M059J (cell line): ENCODE measurements at regions not wholly inside any gene's neighbourhood (a gene's known extent, or its start where the extent isn't known, plus 50 kb on each side); places are given as distances from the start of the nearest gene placed in this dataset.
"Not testable (repeated sequence)": the region's sequence is repeated elsewhere in the genome, so short reads cannot be mapped to it uniquely, and the experiment has no call there.

Experiments
- DNase-seq: peaks from one replicate; pipeline ENCODE4 v3.0.0-alpha.2; 2012; ENCODE audit warnings: low read depth

GRCh38 chr5:123294544-123294943 is 128.7 kb downstream of the CEP120 start:
- no peak for DNase-seq

- no peak for DNase-seq
These were observed 134.0 kb downstream of the CEP120 start for GRCh38 chr5:123289210-123289609.

- DNase-seq = no peak
These were observed 135.3 kb downstream of the CEP120 start for GRCh38 chr5:123287881-123288280.

DNA sequence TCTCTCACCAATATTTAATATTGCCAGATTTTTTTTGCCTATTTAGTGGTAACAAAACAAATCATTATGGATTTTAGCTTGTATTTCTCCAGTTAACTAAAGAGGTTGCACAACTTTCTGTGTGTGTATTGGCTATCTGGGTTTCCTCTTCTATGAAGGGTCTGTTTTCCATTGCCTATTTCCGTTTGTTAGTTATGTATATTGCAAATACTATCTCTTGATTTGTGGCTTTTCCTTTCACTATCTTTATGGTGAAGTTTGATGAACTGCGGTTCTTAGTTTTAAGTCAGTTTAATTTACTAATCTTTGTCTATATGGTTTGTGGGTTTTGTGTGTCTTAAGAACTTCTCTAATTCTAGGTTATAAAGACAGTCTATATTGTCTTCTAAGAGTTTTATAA is 136.3 kb downstream of the CEP120 start:
- no peak for DNase-seq

DNA sequence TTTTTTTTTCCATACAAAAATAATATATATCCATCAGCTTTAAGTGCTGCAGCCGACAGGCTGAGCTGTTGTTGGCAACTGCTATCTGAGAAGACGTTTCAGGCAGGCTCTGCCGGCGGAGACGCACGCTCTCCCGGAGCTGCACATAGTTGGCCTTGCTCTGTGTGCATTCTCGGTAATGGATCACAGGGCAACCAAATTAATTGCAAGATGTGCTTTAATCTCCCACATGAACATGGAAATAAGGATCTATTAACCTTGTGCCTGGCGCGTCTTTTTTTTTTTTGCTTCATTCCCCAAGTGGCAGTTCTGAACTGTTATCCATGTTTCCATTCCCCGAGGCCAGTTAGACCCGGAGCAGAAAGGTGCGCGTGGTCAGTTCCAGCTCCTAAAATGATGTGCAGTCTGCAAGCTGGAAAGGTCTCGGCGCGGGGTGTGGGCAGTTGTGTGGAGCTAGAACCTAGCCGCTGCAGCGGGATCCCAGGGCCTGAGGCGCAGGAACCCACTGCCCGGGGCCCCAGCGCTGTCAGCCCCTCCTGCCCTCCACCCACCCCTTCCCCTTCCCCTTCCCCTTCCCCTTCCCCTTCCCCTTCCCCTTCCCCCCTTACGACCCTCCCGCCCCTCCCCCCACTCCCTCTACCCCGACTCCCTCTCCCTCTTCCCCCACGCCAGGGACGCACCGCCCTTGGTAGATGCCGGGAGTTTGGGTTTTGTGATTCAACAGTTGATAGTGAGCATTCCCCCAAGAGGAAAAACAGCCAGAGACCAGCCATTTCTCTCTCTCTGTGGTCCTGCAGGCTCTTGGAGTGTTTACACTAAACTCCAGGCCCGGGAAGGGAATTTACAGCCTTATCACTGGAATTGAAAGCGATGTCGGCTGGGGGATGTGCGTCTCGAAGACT is 137.8 kb downstream of the CEP120 start:
- peak; percentile 15 for DNase-seq

DNA sequence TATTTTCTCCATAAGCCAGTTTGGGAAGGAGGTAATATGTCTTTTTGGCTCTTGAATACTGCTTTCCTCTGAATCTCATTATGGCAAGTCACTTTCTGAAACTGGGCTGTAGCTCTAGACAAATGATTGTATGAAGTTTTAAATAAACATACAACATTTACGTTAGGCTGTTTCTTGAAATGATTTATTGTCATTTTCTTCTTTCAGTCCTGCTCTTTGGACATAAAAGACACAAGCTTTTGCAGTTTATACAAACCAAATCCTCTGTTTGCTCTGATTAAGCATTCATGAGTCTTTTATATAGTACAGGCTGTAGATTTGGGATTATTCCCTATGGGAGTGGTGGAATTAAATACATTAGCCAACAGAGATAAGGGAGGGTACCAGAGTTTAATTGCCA is 139.7 kb downstream of the CEP120 start:
- DNase-seq = no peak

GRCh38 chr5:123283031-123283430 is 140.2 kb downstream of the CEP120 start:
- DNase-seq = peak; percentile 4

- no peak for DNase-seq
These were observed 140.8 kb downstream of the CEP120 start for GRCh38 chr5:123282444-123282843.

- DNase-seq = not testable (repeated sequence)
These were observed 142.3 kb downstream of the CEP120 start for GRCh38 chr5:123280854-123281253.

GRCh38 chr5:123279136-123279535 is 144.1 kb downstream of the CEP120 start:
- no peak for DNase-seq

- DNase-seq = peak; percentile 10
These were observed 144.9 kb downstream of the CEP120 start for GRCh38 chr5:123278284-123278683.

DNA sequence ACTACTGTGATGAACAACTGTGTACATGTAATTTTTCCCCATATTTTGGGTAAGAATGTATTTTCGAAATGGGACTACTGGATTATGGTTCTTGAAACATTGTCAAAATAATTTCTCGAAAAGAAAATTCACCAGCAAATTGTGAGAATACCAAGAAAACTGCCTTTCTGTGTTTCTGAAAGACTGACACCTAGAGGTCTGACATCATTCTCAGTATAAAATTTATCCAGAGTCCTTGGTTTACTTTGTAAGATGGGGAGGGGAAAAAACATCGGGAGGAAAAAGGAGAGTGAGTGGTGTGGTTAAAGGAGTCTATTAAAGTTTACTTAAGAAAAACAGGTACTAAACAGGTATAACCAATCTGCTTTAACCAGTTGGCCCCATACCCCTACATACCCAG is 149.2 kb downstream of the CEP120 start:
- DNase-seq = peak; percentile 17

GRCh38 chr5:123273095-123273494 is 150.1 kb downstream of the CEP120 start:
- no peak for DNase-seq

DNA sequence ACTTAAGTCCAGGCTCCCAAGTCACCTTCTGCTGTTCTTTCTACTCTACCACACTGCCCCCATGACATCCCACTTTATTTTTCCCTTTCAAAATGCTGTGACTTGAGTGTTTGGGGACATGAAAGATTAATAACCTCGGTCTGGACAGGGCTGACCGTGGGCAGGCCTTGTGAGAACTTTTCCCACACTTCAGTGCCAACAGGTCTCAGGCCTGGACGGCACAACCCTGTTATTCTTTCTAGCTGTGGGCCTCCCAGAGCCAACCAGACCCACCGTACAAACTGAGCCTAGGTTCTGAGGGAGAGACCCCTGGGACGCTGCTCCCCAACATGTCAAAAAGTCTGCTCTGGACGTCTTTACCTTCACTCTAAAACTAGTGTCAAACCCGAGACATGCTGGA is 153.4 kb downstream of the CEP120 start:
- DNase-seq = no peak

DNA sequence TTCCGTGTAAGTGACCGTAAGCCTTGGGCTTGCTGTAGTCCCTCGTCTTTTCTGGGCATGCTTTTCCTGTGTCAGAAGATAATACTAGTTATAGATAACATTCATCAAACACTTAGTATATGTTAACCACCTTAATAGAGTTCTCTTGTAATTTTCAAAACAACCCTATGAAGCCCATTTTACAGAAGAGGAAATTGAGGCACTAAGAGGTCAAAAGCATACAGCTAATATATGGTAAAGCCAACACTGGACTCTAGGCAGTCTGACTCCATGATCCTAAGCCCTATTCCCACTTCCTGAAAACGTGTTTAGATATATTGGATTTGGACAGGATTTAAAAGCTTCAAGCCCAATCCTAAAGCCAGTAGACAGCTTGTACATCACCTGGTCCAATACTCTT is 153.8 kb downstream of the CEP120 start:
- DNase-seq = no peak

DNA sequence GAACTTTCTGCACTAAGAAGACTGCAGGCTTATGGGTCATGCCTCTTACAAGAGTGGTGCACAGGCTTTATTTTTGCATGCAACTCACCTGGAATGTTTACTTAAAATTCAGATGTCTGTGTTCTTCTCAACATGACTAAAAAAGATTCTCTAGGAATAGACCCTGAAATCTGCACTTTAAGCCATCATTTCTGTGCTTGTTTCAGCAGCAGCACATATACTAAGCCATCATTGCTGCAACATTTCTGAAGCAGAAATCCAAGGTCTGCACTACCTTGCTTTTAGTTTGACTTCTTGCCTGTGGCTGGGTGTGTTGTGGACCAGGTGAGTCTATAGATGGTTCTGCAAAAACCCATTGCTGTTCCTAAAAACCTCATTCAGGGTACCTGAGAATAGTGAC is 156.8 kb downstream of the CEP120 start:
- DNase-seq = no peak

DNA sequence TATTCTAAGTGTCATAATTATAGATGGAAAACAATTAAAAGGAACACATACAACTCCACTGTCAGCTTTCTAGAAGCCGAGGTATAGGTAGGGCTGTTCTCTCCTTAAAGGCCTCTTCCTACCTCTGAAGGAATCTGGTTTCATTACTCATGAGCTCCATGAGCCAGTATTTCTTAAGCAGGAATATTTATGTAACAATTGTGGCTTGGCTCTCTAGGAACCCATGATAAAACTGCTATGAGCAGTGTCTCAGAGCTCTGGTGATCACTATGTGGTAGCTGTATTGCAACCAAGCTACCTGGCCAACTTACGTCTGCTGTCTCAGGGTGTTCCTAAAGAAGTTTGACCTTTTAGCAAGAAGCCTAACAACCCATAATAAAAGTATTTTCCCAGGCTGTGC is 157.7 kb downstream of the CEP120 start:
- no peak for DNase-seq

DNA sequence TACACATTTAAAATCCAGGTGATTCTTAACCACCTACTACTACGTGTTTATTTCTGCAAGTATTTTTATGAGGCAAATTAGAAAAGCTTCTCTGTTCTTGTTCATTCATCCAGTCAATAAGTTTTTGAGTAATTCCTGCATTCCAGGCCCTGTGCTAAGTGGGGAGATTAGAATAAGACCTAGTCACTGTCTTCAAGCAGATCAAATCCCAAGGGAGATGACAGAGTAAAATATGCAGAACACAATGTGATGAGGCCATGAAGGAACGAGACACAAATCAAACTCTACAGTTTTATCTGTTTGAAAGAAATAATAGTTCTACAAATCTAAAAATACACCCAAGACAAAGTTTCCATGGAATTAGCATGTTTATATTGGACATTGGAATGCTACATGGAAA is 158.8 kb downstream of the CEP120 start:
- no peak for DNase-seq

DNA sequence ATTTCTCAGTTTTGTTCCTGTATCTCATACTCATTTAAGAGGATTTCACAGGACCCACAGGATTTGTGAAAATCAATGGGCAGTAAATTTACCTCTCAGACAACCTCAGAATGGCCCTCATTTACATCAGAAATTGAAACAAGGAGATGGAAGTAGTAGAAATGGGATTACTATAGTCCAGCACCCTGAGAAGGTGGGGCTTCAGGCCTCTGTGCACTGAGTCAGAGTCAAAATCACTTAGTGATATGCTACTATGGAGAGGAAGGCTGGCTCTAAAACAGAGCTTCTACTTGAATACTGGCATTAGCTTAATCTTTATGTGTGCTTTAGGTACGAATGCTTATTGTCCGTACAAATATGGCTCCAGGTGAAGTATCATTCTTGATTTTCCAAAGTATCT is 159.3 kb downstream of the CEP120 start:
- DNase-seq = no peak

DNA sequence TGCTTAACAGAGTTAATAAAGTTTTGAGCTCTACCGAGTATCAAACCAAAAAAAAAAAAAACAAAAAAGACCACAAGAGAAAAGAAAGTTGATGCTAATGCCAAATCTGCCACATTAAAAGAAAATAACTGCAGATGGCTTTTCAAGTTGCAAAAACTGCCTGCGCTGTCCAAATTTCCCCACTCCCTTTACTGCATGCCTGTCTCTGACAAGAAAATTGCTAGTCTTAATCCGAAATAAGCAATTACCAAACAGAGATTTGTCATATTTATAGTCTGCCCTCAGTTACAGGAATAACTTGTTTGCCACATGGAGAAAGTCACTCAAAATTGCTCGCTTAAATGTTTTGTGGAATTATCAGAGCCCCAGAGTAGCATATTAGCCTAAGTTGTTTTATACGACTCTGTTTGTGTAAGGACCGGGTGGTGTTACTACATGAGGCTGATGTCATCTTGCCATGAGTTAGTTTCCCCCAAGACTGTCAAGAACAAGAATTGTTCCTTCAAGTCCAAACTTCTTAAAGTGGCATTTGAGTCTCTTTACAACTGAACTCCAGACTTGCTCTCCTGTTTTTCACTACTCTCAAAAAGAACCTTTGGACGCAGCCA is 160.9 kb downstream of the CEP120 start:
- DNase-seq = no peak

DNA sequence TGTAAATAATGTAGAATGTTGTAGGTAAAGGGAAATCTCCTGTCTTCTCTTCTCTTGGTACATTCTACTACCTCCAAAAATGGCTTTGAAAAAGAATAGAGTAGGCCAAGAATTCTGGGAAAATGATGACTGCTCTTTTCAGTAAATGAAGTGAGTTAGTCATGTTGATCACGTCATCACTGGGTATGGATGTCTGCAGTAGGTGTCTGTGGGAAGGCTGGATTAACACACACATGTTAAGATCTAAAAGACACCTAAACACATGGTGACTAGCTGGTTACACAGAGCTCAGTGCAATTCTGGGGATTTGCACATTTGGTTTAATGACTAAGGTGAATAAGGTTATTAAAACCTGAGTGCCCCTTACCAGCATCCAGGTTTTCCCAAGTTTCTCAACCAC is 161.5 kb downstream of the CEP120 start:
- no peak for DNase-seq

GRCh38 chr5:123249446-123249845 is 160.4 kb downstream of the PRDM6 start:
- no peak for DNase-seq

GRCh38 chr5:123245689-123246088 is 156.6 kb downstream of the PRDM6 start:
- no peak for DNase-seq
